Activated naive CD8-positive, alpha-beta T cell treated with anti-CD3 and anti-CD28 coated beads, Interleukin-2, amount 10 ng/mL, durations not matched to agents 7 days and 5 days (primary cell): ENCODE measurements at regions not wholly inside any gene's neighbourhood (a gene's known extent, or its start where the extent isn't known, plus 50 kb on each side); places are given as distances from the start of the nearest gene placed in this dataset.

Source experiments
- ATAC-seq: fragments of 150-1000 bp; cut with Tn5 transposase; one replicate; pipeline ENCODE4 v1.10.0; 2021; ENCODE audit warnings: low read depth, moderate library complexity
- POLR2A ChIA-PET: fragments of 350-600 bp; sonication (Branson Sonifier 250); formaldehyde crosslinking; loops from one replicate; lab custom pipeline; 2021; ENCODE audit warnings: antibody characterized with exemption; lab: Charles Lee
- DNase-seq: peaks from one replicate; pipeline ENCODE4 v3.0.0; 2021
- H3K27ac Mint-ChIP-seq: one replicate; pipeline ENCODE4 v1.8.0; 2022; ENCODE audit warnings: mild to moderate bottlenecking, mixed read lengths
- H3K27me3 Mint-ChIP-seq: one replicate; pipeline ENCODE4 v1.8.0; 2022; ENCODE audit warnings: mild to moderate bottlenecking, moderate library complexity, mixed read lengths
- H3K36me3 Mint-ChIP-seq: one replicate; pipeline ENCODE4 v1.8.0; 2021; ENCODE audit warnings: mild to moderate bottlenecking, mixed read lengths
- H3K4me1 Mint-ChIP-seq: one replicate; pipeline ENCODE4 v1.8.0; 2021; ENCODE audit warnings: mixed read lengths
- H3K4me3 Mint-ChIP-seq: one replicate; pipeline ENCODE4 v1.8.0; 2022; ENCODE audit warnings: mild to moderate bottlenecking, moderate library complexity, mixed read lengths
- H3K9me3 Mint-ChIP-seq: one replicate; pipeline ENCODE4 v1.8.0; 2021; ENCODE audit warnings: mixed read lengths

DNA sequence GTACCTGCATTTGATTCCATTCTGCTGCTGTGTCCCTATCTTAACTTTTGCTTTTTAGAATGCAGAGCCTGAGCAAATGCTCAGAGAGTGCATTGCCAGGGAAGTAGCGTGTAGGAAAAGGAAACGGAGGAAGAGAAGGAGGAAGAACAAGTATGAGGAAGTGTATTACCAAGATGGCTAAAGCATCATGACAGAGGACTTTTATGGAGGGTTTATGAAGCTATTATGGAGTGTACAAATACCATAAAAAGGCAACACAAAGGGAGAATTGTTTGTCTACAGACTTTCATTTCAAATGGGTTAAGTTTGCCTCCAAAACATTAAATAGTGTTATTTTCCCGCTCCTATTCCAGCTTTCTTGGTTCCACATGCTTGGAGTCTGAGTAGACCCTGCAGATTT is 1899.8 kb upstream of the NUDT12 start:
- POLR2A ChIA-PET: no interaction called here
- no peaks in the 10 kb centered on the region for H3K36me3 Mint-ChIP-seq
- H3K27ac Mint-ChIP-seq: no peak overlapping the region
- H3K9me3 Mint-ChIP-seq: peaks cover 6% of the 10 kb centered on the region
- H3K27me3 Mint-ChIP-seq: no peaks in the 10 kb centered on the region
- ATAC-seq: no peak
- DNase-seq: no peak
- H3K4me3 Mint-ChIP-seq: no peak overlapping the region
- H3K4me1 Mint-ChIP-seq: no peaks in the 10 kb centered on the region

- POLR2A ChIA-PET: no interaction called here
- peaks cover 6% of the 10 kb centered on the region for H3K9me3 Mint-ChIP-seq
Measured at GRCh38 chr5:105460721-105461120, 1898.1 kb upstream of the NUDT12 start.

DNA sequence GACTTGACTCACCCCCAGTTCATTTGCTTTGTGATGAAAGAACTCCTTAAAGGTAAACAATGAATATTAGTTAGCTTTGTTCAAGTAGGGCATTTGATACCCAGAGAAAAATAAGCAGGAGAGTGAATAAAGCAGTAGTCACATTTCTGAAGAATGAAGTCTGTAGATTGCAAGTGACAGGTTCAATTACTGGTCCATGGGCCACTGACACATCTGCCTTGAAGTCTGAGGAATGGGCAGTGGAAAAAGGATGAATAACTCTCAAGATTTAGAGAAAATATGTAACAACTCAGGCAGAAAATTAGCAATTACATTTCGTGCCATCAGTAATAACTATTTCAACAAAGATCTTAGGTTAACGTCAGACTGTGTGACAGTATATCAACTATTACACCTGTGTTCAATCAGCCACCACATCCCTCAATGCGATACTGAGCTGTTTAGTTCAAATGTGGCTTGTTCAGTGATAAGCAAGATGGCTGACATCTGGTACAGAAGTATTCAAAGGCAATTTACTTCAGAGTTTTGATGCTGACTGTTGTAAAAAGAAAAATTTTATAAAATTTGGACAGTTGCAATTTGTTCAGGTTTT is 1890.7 kb upstream of the NUDT12 start:
- H3K4me3 Mint-ChIP-seq: no peak overlapping the region
- POLR2A ChIA-PET: no interaction called here
- peaks cover 12% of the 10 kb centered on the region for H3K9me3 Mint-ChIP-seq
- H3K36me3 Mint-ChIP-seq: no peaks in the 10 kb centered on the region
- no peaks in the 10 kb centered on the region for H3K27me3 Mint-ChIP-seq
- H3K4me1 Mint-ChIP-seq: no peaks in the 10 kb centered on the region
- ATAC-seq (no peak), DNase-seq (no peak)
- no peak overlapping the region for H3K27ac Mint-ChIP-seq

More at GRCh38 chr5:105460721-105461120, 1898.1 kb upstream of the NUDT12 start:
- ATAC-seq (no peak), DNase-seq (no peak)
- Mint-ChIP-seq H3K27me3 (no peaks in the 10 kb centered on the region), H3K4me3 (no peak overlapping the region), H3K36me3 (no peaks in the 10 kb centered on the region), H3K27ac (no peak overlapping the region), H3K4me1 (no peaks in the 10 kb centered on the region)

DNA sequence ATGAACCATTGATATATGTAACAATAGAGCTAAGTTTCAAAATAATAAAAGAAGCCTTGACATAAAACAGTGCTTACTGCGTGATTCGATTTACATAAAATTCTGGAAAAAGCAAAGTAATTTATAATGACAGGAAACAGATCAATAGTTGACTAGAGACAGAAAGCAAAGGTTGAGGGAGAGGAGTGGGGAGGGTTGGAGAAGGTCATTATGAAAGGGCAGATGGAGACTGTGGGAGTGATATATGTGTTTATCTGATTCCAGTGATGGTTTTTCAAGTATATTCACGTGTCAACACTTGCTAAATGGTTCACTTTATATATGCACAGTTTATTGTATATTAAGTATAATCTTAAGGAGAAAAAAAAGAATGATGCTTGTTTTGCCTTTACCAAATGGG is 1885.7 kb upstream of the NUDT12 start:
- POLR2A ChIA-PET: no interaction called here
- ATAC-seq: no peak
- no peaks in the 10 kb centered on the region for H3K4me1 Mint-ChIP-seq

DNA sequence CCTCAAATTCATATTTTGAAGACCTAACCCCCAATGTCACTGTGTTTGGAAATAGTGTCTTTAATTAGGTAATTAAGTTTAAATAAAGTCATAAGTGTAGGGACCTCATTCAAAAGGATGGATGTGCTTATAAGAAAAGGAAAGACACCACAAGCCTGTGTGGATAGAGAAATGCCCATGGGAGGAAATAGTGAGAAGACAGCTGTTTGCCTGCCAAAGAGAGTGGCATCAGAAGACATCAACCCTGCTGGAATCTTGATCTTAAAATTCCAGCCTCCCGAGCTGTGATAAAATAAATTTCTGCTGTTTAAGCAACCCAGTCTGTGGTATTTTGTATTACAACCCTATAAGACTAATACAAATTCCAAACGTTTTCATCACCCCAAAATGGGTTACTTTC is 1867.9 kb upstream of the NUDT12 start:
- Mint-ChIP-seq H3K36me3 (no peaks in the 10 kb centered on the region), H3K4me3 (no peak overlapping the region), H3K27ac (no peak overlapping the region), H3K27me3 (no peaks in the 10 kb centered on the region), H3K9me3 (peaks cover 6% of the 10 kb centered on the region), H3K4me1 (no peaks in the 10 kb centered on the region)
- POLR2A ChIA-PET: no interaction called here
- ATAC-seq (no peak), DNase-seq (no peak)

More for the DNA sequence above, 1885.7 kb upstream of the NUDT12 start:
- no peak overlapping the region for H3K4me3 Mint-ChIP-seq
- peaks cover 12% of the 10 kb centered on the region for H3K9me3 Mint-ChIP-seq
- no peak overlapping the region for H3K27ac Mint-ChIP-seq
- no peaks in the 10 kb centered on the region for H3K36me3 Mint-ChIP-seq
- no peak for DNase-seq
- H3K27me3 Mint-ChIP-seq: no peaks in the 10 kb centered on the region

GRCh38 chr5:105428451-105429380 is 1866.1 kb upstream of the NUDT12 start:
- POLR2A ChIA-PET: no interaction called here
- H3K9me3 Mint-ChIP-seq: peaks cover 7% of the 10 kb centered on the region
- DNase-seq: no peak

DNA sequence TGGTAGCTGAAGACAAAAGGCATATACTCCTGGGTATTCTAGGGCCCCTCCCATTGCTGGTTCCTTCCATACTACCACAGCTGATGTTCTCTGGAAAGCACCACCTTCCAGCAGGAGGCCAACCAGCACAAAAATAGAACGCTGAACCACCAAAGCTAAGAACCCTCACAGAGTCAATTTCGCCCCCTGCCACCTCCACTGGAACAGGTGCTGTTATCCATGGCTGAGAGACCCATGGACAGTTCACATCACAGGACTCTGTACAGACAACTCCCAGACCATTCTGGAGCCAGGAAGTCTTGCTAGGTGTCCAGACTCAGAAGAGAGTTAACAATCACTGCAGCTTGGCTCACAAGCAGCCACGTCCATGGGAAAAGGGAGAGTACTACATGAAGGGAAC is 1851.5 kb upstream of the NUDT12 start:
- H3K27me3 Mint-ChIP-seq: no peaks in the 10 kb centered on the region
- POLR2A ChIA-PET: no interaction called here
- H3K4me3 Mint-ChIP-seq: no peak overlapping the region
- H3K9me3 Mint-ChIP-seq: peaks cover 8% of the 10 kb centered on the region
- ATAC-seq (no peak), DNase-seq (no peak)
- H3K36me3 Mint-ChIP-seq: no peaks in the 10 kb centered on the region
- H3K4me1 Mint-ChIP-seq: no peaks in the 10 kb centered on the region
- H3K27ac Mint-ChIP-seq: no peak overlapping the region

More at GRCh38 chr5:105428451-105429380, 1866.1 kb upstream of the NUDT12 start:
- Mint-ChIP-seq H3K27me3 (no peaks in the 10 kb centered on the region), H3K27ac (no peak overlapping the region), H3K4me3 (no peak overlapping the region), H3K36me3 (no peaks in the 10 kb centered on the region), H3K4me1 (no peaks in the 10 kb centered on the region)
- ATAC-seq: no peak

- Mint-ChIP-seq H3K27me3 (no peaks in the 10 kb centered on the region), H3K27ac (no peak overlapping the region), H3K4me3 (no peak overlapping the region), H3K36me3 (no peaks in the 10 kb centered on the region), H3K9me3 (peaks cover 6% of the 10 kb centered on the region), H3K4me1 (no peaks in the 10 kb centered on the region)
- DNase-seq: no peak
- POLR2A ChIA-PET: no interaction called here
- ATAC-seq: no peak
Measured at GRCh38 chr5:105413406-105413990, 1850.9 kb upstream of the NUDT12 start.

DNA sequence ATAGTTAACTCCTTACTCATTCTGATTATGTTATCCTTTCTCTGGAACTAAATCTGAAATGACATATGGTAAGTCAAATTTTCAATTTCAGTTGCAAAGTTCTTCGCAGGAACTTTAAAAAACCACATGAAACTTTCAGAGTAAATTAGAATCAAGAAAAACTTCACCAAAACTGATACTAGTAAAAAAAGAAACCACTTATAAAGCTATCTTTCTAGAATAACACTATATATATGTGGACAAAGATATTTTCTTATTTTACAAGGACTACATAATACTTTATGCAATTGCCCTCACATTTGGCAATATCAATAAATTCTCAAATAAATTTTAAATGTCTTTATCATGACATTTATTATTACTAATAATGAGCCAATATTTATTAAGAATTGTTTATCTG is 1847.1 kb upstream of the NUDT12 start:
- no peak for DNase-seq
- no peak overlapping the region for H3K27ac Mint-ChIP-seq
- H3K36me3 Mint-ChIP-seq: no peaks in the 10 kb centered on the region
- H3K4me1 Mint-ChIP-seq: no peaks in the 10 kb centered on the region
- H3K4me3 Mint-ChIP-seq: no peak overlapping the region
- POLR2A ChIA-PET: no interaction called here
- ATAC-seq: no peak
- H3K27me3 Mint-ChIP-seq: no peaks in the 10 kb centered on the region
- peaks cover 2% of the 10 kb centered on the region for H3K9me3 Mint-ChIP-seq

DNA sequence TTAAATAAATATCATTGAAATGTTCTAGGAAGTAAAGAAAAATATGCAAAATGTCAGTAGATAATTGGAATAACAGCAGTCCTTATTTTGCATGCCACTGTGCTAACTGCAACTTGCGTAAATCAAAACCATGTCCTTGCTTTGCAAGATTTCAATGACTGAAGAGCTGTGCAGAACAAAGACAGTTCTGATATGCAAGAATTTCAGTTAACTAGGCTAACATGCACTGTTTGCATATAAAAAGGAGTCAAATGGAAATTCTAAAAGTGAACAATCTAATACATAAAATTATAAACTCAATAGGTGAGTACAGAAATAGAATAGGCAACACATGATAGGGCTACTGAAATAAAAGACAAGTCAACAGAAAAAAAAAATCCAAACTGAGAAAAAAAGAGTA is 1844.6 kb upstream of the NUDT12 start:
- H3K27ac Mint-ChIP-seq: no peak overlapping the region
- POLR2A ChIA-PET: no interaction called here
- H3K36me3 Mint-ChIP-seq: no peaks in the 10 kb centered on the region
- ATAC-seq (no peak), DNase-seq (no peak)
- no peaks in the 10 kb centered on the region for H3K27me3 Mint-ChIP-seq
- H3K4me3 Mint-ChIP-seq: no peak overlapping the region
- no peaks in the 10 kb centered on the region for H3K4me1 Mint-ChIP-seq
- H3K9me3 Mint-ChIP-seq: peaks cover 2% of the 10 kb centered on the region

GRCh38 chr5:105397749-105398148 is 1835.2 kb upstream of the NUDT12 start:
- Mint-ChIP-seq H3K4me1 (no peaks in the 10 kb centered on the region), H3K27me3 (no peaks in the 10 kb centered on the region), H3K9me3 (peaks cover 3% of the 10 kb centered on the region), H3K4me3 (no peak overlapping the region), H3K27ac (no peak overlapping the region), H3K36me3 (no peaks in the 10 kb centered on the region)
- ATAC-seq (no peak), DNase-seq (no peak)
- POLR2A ChIA-PET: no interaction called here

DNA sequence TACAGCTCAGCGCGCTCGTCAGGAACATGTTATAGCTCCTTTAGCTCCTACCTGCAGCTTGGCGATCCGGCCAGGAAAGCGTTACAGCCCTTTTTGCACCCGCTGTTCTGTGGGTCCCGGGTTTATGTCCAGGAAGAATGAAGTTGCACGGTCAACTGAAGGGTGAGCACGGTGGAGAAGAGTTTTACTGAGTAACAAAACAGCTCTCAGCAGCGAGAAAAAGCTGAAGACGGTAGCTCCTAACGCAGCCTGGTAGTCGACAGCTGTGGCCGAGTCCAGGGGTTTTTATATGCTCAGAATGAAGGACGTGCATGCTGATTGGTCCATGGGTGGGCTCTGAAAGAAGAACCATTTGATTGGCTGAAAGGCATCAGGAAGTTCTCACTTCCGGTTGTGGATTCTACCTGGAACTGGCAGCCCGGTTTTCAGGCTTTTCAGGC is 1830.1 kb upstream of the NUDT12 start:
- POLR2A ChIA-PET: no interaction called here
- no peaks in the 10 kb centered on the region for H3K36me3 Mint-ChIP-seq
- H3K27ac Mint-ChIP-seq: no peak overlapping the region
- no peaks in the 10 kb centered on the region for H3K4me1 Mint-ChIP-seq
- no peak for DNase-seq
- H3K27me3 Mint-ChIP-seq: no peaks in the 10 kb centered on the region
- no peaks in the 10 kb centered on the region for H3K9me3 Mint-ChIP-seq
- no peak for ATAC-seq
- no peak overlapping the region for H3K4me3 Mint-ChIP-seq

DNA sequence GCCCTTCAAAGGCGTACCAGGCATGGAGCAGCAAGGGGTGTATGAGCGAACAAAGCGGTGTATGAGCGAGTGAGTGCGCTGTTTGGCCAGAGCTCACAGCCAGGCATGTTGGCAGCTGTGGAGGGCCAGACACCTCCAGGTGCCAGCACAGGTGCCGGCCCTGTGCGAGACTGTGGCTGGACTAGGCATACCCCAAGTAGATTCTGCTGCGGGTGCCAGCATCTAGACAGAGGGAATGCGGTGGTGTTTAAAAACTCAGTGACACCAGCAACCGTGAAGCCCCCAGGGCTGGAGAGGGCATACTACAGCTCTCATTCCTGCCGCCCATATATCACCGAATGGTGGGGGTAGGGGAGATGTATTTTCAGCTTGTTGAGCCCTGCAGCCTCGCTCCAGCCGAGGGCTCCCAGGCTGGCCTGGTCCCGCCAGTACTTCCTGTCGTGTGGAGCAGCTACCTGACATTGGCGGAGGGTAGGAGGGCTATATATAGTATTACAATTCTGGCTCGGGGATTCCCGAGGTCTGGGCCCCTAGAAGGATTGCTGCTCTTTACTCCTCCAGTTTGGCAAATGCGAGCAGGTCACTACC is 1829.6 kb upstream of the NUDT12 start:
- Mint-ChIP-seq H3K27me3 (no peaks in the 10 kb centered on the region), H3K4me3 (no peak overlapping the region), H3K27ac (no peak overlapping the region), H3K9me3 (no peaks in the 10 kb centered on the region), H3K4me1 (no peaks in the 10 kb centered on the region), H3K36me3 (no peaks in the 10 kb centered on the region)
- POLR2A ChIA-PET: no interaction called here
- DNase-seq (no peak), ATAC-seq (no peak)
